GM13977 (cell line): ENCODE measurements at regions not wholly inside any gene's neighbourhood (a gene's known extent, or its start where the extent isn't known, plus 50 kb on each side); places are given as distances from the start of the nearest gene placed in this dataset.

Experiments used
- DNase-seq: peaks from one replicate; pipeline ENCODE4 v3.0.0; 2012; ENCODE audit warnings: low spot score
- CTCF ChIP-seq: IDR thresholded peaks from 2 replicates; pipeline ENCODE4 v1.5.1; 2012; ENCODE audit warnings: mild to moderate bottlenecking, control low read depth; ENCODE audit not compliant: insufficient read depth; ENCODE audit errors: extremely low read depth, missing control alignments
- in situ Hi-C: fragments of 300-500 bp; cut with MboI; formaldehyde crosslinking; loops from one replicate; pipeline ENCODE4 v1.12.0; 2022; ENCODE audit warnings: low sequenced_read_pairs, low pct_unique_long_range_greater_than_20kb, mixed read lengths, inconsistent platforms; ENCODE audit not compliant: unreplicated experiment

- no peak for TF ChIP-seq CTCF
Measured at GRCh38 chr3:168272343-168272985, 176.7 kb upstream of the GOLIM4 start.

DNA sequence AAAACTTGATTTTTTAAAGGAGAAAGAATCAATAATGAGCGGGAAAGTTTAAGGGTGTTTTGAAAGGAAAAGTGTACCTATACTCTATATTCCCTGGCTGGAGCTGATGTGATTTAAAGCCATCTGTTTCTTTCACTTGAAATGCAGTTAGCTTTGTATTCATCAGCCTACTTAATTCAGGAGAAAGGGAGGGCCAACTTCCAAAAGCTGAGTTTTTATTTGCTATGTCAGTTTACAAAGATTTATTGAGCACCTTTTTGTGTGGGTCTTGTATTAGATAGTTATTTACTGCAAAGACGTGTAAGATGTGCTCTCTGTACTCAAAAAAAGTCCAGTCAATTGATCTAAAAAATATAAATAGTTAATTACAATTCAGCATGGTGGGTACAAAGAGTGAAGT lies 176.2 kb upstream of the GOLIM4 start:
- no peak for DNase-seq
- in situ Hi-C loops, result no loop called here
- TF ChIP-seq CTCF, result no peak

More at GRCh38 chr3:168272343-168272985, 176.7 kb upstream of the GOLIM4 start:
- DNase-seq, result no peak
- in situ Hi-C loops, result no loop called here

DNA sequence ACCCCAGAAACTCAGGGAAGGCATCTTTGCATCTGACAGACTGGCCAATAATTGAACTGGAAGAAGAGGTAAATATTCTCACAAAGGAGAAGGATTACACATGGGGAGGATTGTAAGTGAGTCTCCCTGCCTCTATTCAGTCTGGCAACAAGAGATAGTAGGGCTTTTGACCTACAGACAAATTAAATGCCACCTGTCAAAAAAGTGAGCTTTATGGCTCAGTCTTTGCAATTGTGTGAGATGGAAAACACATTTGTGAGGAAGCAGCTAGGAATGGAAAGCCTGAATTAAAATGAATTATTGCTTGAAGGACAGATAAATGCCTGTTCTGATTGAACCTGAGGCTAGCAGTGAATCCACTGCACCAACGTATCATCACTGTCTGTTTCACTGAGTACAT lies 173.3 kb upstream of the GOLIM4 start:
- no peak for TF ChIP-seq CTCF
- in situ Hi-C loops, result no loop called here
- no peak for DNase-seq

DNA sequence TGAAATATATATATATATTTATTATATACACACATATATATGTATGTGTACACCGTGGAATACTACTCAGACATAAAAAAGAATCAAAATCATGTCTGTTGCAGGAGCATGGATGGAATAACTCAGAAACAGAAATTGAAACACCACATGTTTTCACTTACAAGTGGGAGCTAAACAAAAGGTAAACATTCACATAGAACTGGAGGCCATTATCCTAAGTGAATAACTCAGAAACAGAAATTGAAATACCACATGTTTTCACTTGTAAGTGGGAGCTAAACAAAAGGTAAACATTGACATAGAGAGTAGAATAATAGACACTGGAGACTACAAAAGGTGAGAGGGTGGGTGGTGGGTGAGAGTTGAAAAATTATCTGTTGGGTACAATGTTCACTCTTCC lies 171.5 kb upstream of the GOLIM4 start:
- DNase-seq, result no peak
- in situ Hi-C loops, result no loop called here
- no peak for TF ChIP-seq CTCF

DNA sequence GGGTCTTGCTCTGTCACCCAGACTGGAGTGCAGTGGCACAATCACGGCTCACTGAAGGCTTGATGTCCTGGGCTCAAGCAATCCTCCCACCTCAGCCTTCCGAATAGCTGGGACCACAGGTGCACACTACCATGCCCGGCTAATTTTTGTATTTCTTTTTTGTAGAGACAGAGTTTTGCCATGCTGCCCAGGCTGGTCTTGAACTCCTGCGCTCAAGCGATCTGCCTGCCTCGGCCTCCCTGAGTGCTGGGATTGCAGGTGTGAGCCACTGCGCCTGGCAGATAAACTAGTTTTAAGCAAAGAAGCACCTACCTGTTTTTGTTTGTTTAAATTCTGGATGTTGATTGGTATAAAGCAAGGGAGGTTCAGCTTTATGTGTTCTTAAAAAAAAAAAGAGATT lies 170.6 kb upstream of the GOLIM4 start:
- in situ Hi-C loops, result no loop called here
- TF ChIP-seq CTCF, result no peak
- no peak for DNase-seq

DNA sequence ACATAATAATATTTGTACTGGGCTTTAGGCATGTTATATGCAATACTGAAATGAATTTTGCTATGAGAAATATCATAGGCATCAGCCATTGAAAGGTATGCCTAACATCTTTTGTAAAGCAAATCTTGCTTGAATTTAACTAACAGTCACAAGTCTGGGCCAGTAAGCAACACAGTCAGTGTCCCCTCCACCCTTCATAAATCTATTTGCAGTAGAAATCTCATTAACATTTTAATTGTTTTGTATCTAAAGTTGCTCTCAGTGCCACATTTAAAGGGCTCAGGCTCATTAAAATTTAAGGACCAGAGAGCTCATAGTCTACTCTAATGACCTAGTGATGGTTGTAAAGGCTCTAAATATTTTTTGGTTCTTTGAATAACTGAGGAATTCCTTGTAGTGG lies 167.2 kb upstream of the GOLIM4 start:
- TF ChIP-seq CTCF, result no peak
- no peak for DNase-seq
- in situ Hi-C loops, result no loop called here

DNA sequence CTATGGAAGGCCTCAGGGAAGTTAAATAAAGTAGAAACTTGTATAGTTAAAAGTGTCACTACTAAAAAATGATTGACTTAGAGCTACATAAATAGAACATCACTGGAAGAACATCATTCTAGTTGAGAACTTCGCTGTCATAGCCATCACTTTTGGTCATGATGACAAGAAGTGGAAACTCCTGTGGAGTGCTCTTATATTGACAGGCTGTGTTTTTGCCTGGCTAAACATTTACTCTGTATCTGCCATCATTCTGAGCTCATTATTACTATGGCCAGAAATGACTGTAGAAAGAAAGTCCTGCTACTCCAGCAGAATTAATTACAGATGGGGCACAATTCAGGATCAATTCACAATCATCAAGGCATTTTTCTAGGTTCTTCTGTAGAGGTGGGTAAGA lies 165.1 kb upstream of the GOLIM4 start:
- in situ Hi-C loops, result no loop called here
- no peak for DNase-seq
- TF ChIP-seq CTCF, result no peak
